ENCODE measurements at regions not wholly inside any gene's neighbourhood (a gene's known extent, or its start where the extent isn't known, plus 50 kb on each side); places are given as distances from the start of the nearest gene placed in this dataset.

- TF ChIP-seq POLR2A (IDR thresholded peaks at IDR 0.05; ENCODE audit: low read length) (no peak), GATA1 (IDR thresholded peaks at IDR 0.05; ENCODE audit: low read depth, low read length) (no peak)
These were observed 353.8 kb upstream of the FAR2 start for GRCh38 chr12:28795311-28795710.

Measured in erythroblast (primary cell).